ENCODE measurements at regions not wholly inside any gene's neighbourhood (a gene's known extent, or its start where the extent isn't known, plus 50 kb on each side); places are given as distances from the start of the nearest gene placed in this dataset.

- TF ChIP-seq BCL3 (IDR thresholded peaks at IDR 0.05) (no peak), CTCF (IDR thresholded peaks at IDR 0.05) (no peak), BHLHE40 (IDR thresholded peaks at IDR 0.05; ENCODE audit: low read depth, low read length) (no peak), KDM5A (IDR thresholded peaks at IDR 0.05) (no peak), REST (IDR thresholded peaks at IDR 0.05) (no peak), ATOH8 (CRISPR knock-in tag; IDR thresholded peaks at IDR 0.05; ENCODE audit: low read depth) (no peak), HDAC2 (IDR thresholded peaks at IDR 0.05) (no peak), MAZ (IDR thresholded peaks at IDR 0.05; ENCODE audit: borderline replicate concordance, low read depth, low read length) (no peak), TP53 (CRISPR knock-in tag; IDR thresholded peaks at IDR 0.05) (no peak), MAFK (IDR thresholded peaks at IDR 0.05; ENCODE audit: partially characterized antibody) (no peak)
Measured at GRCh38 chr12:73632661-73633060, 905.0 kb upstream of the ATXN7L3B start.

All from A549 (cell line).